ENCODE measurements at regions not wholly inside any gene's neighbourhood (a gene's known extent, or its start where the extent isn't known, plus 50 kb on each side); places are given as distances from the start of the nearest gene placed in this dataset.

DNA sequence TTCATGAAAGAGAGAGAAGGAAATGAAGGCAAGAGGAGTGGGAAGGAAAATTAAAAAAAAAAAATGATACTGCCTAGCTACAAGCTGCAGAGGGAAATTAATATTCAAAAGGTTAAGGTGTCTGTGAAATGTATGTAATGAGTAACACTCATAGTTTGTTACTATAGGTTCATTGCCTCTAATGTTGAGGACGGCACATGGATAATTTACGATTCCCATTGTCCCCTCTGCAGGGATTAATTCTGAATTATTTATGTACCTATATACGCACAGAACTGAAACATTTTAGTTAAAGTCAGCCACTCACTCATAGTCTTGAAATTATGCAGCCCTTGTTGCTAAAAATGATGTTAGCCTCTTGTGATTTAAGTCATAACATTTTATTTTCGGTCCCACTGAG lies 869.1 kb downstream of the NR2F1-AS1 start:
- TF ChIP-seq CTCF (IDR thresholded peaks at IDR 0.05) (no peak), EZH2 (IDR thresholded peaks at IDR 0.05; ENCODE audit: borderline replicate concordance, insufficient read depth, low read depth, low read length, poor library complexity, severe bottlenecking) (no peak)

Measured in B cell (primary cell).